Endothelial cell (in vitro differentiated cells): ENCODE measurements at regions not wholly inside any gene's neighbourhood (a gene's known extent, or its start where the extent isn't known, plus 50 kb on each side); places are given as distances from the start of the nearest gene placed in this dataset.

ENCODE experiments used
- DNase-seq: peaks from one replicate; pipeline ENCODE4 v3.0.0; 2021; ENCODE audit warnings: low spot score
- H3K27ac Mint-ChIP-seq: one replicate; pipeline ENCODE4 v1.8.0; 2021; ENCODE audit warnings: mixed read lengths, inconsistent platforms; ENCODE audit not compliant: unreplicated experiment
- H3K27me3 Mint-ChIP-seq: one replicate; pipeline ENCODE4 v1.8.0; 2021; ENCODE audit warnings: mild to moderate bottlenecking, moderate library complexity, mixed read lengths, inconsistent platforms; ENCODE audit not compliant: unreplicated experiment
- H3K36me3 Mint-ChIP-seq: one replicate; pipeline ENCODE4 v1.8.0; 2021; ENCODE audit warnings: mild to moderate bottlenecking, low read depth, mixed read lengths, inconsistent platforms; ENCODE audit not compliant: unreplicated experiment
- H3K4me1 Mint-ChIP-seq: one replicate; pipeline ENCODE4 v1.8.0; 2021; ENCODE audit warnings: mild to moderate bottlenecking, mixed read lengths, inconsistent platforms; ENCODE audit not compliant: unreplicated experiment
- H3K4me3 Mint-ChIP-seq: one replicate; pipeline ENCODE4 v1.8.0; 2021; ENCODE audit warnings: mild to moderate bottlenecking, mixed read lengths, inconsistent platforms; ENCODE audit not compliant: unreplicated experiment
- H3K9me3 Mint-ChIP-seq: one replicate; pipeline ENCODE4 v1.8.0; 2021; ENCODE audit warnings: mixed read lengths, inconsistent platforms; ENCODE audit not compliant: unreplicated experiment
- CTCF ChIP-seq: fragments of 200-600 bp; sonication (generic); IDR thresholded peaks from one replicate; pipeline ENCODE4 v1.5.0; 2021; ENCODE audit warnings: antibody characterized with exemption; ENCODE audit not compliant: unreplicated experiment

GRCh38 chr17:69907132-69907847 lies 167.7 kb upstream of the KCNJ16 start:
- no peak overlapping the region for H3K4me3 Mint-ChIP-seq
- H3K27me3 Mint-ChIP-seq, result peaks cover 1% of the 10 kb centered on the region
- no peaks in the 10 kb centered on the region for H3K4me1 Mint-ChIP-seq
- no peak overlapping the region for H3K27ac Mint-ChIP-seq
- H3K36me3 Mint-ChIP-seq, result no peaks in the 10 kb centered on the region
- no peak for TF ChIP-seq CTCF
- H3K9me3 Mint-ChIP-seq, result no peaks in the 10 kb centered on the region
- no peak for DNase-seq

GRCh38 chr17:69908626-69909368 lies 166.2 kb upstream of the KCNJ16 start:
- no peaks in the 10 kb centered on the region for H3K4me1 Mint-ChIP-seq
- no peak for DNase-seq
- H3K4me3 Mint-ChIP-seq, result no peak overlapping the region
- no peak for TF ChIP-seq CTCF
- H3K27ac Mint-ChIP-seq, result no peak overlapping the region
- no peaks in the 10 kb centered on the region for H3K36me3 Mint-ChIP-seq
- H3K9me3 Mint-ChIP-seq, result no peaks in the 10 kb centered on the region
- peaks cover 1% of the 10 kb centered on the region for H3K27me3 Mint-ChIP-seq

GRCh38 chr17:69909389-69909788 lies 165.6 kb upstream of the KCNJ16 start:
- no peak overlapping the region for H3K4me3 Mint-ChIP-seq

GRCh38 chr17:69912805-69913204 lies 162.2 kb upstream of the KCNJ16 start:
- Mint-ChIP-seq H3K9me3 (no peaks in the 10 kb centered on the region), H3K27me3 (no peaks in the 10 kb centered on the region), H3K36me3 (no peaks in the 10 kb centered on the region), H3K27ac (no peak overlapping the region), H3K4me1 (no peaks in the 10 kb centered on the region), H3K4me3 (no peak overlapping the region)
- TF ChIP-seq CTCF, result no peak
- DNase-seq, result no peak

More at GRCh38 chr17:69909389-69909788, 165.6 kb upstream of the KCNJ16 start:
- Mint-ChIP-seq H3K9me3 (no peaks in the 10 kb centered on the region), H3K4me1 (no peaks in the 10 kb centered on the region), H3K27ac (no peak overlapping the region), H3K27me3 (no peaks in the 10 kb centered on the region), H3K36me3 (no peaks in the 10 kb centered on the region)
- no peak for TF ChIP-seq CTCF
- DNase-seq, result no peak

GRCh38 chr17:69913216-69913615 lies 161.8 kb upstream of the KCNJ16 start:
- Mint-ChIP-seq H3K9me3 (no peaks in the 10 kb centered on the region), H3K4me3 (no peak overlapping the region), H3K27me3 (no peaks in the 10 kb centered on the region), H3K27ac (no peak overlapping the region), H3K36me3 (no peaks in the 10 kb centered on the region), H3K4me1 (no peaks in the 10 kb centered on the region)
- TF ChIP-seq CTCF, result no peak
- DNase-seq, result no peak
